ENCODE measurements at regions not wholly inside any gene's neighbourhood (a gene's known extent, or its start where the extent isn't known, plus 50 kb on each side); places are given as distances from the start of the nearest gene placed in this dataset.

DNA sequence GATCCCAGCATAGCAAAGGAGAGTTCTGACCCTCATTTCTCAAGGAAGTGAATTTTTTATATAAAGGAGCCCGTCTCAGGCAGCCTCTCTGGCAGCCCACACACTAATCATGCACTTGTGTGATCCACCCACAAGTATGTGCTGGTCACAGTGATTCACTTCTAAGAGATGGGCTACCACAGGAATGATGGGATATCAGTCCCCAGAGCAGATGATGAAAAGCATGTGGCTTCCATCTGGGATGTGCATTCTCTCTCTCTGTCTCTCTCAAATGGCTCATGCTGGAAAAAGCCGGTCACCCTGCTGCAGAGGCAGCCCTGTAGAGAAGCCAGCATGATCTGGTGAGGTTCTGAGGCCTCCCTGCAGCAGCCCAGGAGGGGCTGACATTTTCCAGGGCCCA lies 74.2 kb upstream of the ADCY2 start:
- Mint-ChIP-seq H3K27me3 (peaks cover 1% of the 10 kb centered on the region), H3K36me3 (ENCODE audit: low read depth) (no peaks in the 10 kb centered on the region), H3K27ac (no peak overlapping the region), H3K9me3 (no peaks in the 10 kb centered on the region), H3K4me1 (ENCODE audit: low read depth) (no peaks in the 10 kb centered on the region), H3K4me3 (no peak overlapping the region)
- intact Hi-C loops (cut with micrococcal nuclease), result no loop called here
- TF ChIP-seq, protein P1, sequence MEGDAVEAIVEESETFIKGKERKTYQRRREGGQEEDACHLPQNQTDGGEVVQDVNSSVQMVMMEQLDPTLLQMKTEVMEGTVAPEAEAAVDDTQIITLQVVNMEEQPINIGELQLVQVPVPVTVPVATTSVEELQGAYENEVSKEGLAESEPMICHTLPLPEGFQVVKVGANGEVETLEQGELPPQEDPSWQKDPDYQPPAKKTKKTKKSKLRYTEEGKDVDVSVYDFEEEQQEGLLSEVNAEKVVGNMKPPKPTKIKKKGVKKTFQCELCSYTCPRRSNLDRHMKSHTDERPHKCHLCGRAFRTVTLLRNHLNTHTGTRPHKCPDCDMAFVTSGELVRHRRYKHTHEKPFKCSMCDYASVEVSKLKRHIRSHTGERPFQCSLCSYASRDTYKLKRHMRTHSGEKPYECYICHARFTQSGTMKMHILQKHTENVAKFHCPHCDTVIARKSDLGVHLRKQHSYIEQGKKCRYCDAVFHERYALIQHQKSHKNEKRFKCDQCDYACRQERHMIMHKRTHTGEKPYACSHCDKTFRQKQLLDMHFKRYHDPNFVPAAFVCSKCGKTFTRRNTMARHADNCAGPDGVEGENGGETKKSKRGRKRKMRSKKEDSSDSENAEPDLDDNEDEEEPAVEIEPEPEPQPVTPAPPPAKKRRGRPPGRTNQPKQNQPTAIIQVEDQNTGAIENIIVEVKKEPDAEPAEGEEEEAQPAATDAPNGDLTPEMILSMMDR (IDR thresholded peaks at IDR 0.05), result no peak
- ChIA-PET POLR2A (no interaction called here), CTCF (no interaction called here)
- ATAC-seq (no peak), DNase-seq (no peak)

DNA sequence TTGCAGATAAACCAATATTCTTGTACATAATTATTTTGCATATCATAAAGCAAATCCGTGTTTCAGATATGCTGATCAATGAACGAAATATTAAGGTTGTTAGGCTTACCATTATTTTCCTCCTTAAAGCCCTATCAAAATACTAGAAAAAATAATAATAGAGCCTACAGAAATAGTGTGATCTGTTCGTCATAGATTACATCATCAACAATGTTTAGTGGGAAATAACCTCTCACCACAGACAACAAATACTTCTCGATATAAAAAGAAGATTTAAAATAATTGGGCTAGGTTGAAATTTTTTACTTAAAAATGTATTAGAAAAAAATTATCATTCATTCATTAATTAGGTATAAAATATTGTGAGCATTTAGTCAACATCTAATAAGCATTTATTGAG lies 71.0 kb upstream of the ADCY2 start:
- H3K9me3 Mint-ChIP-seq, result no peaks in the 10 kb centered on the region
- H3K27me3 Mint-ChIP-seq, result peaks cover 1% of the 10 kb centered on the region
- no peak overlapping the region for H3K4me3 Mint-ChIP-seq

DNA sequence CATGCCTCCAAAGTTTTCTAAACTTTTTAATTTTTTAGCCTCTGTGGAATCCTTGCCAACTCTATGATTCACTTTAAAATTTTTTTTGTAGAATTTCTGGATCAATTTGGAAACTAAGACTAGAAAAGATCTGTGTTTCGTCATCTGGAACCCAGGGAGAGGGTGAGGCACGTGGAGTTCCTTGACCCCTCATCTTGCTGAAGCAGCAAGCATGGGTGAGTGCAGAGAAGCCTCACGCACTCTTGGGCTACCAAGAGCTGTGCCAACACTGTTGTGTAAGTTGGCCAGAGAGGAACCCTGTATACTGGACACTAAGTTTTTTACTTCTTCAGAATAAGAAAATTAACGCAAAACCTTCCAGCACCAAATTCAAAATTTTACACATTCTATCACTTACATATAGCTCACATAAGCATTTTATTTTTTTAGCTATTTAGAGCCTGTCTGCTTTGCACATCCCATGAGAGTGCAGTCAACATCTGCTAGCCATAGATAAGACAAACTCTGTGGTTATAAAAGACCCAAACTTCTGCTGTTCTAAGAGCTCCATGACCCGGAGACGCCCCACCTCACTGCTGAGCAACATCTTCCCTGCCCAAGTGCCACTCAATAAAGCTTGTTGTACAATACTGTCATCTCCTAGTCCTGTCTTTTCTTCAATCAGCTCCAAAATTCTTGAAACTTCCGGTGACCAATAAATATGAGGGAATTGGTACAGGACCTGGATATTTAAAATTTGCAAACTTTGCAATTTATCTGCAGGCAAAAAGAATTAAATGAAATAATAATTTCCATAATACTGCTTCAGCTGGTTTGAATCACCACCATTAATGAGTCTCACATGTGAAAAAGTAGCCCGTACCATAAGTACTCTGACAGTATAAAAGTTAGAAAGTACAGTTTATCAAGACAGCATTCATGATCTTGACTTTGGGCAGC lies 69.7 kb upstream of the ADCY2 start:
- DNase-seq (no peak), ATAC-seq (no peak)

More for the DNA sequence above, 71.0 kb upstream of the ADCY2 start:
- Mint-ChIP-seq H3K27ac (no peak overlapping the region), H3K4me1 (ENCODE audit: low read depth) (no peaks in the 10 kb centered on the region), H3K36me3 (ENCODE audit: low read depth) (no peaks in the 10 kb centered on the region)
- no peak for DNase-seq
- intact Hi-C loops (cut with micrococcal nuclease), result no loop called here
- ChIA-PET POLR2A (no interaction called here), CTCF (no interaction called here)
- TF ChIP-seq, protein P1 (IDR thresholded peaks at IDR 0.05), result no peak
- ATAC-seq, result no peak

GRCh38 chr5:7329141-7329540 lies 66.8 kb upstream of the ADCY2 start:
- intact Hi-C loops (cut with micrococcal nuclease), result no loop called here
- peaks cover under 1% of the 10 kb centered on the region for H3K27me3 Mint-ChIP-seq
- no peaks in the 10 kb centered on the region for H3K36me3 Mint-ChIP-seq (ENCODE audit: low read depth)
- no peak overlapping the region for H3K27ac Mint-ChIP-seq
- POLR2A ChIA-PET, result no interaction called here
- no peaks in the 10 kb centered on the region for H3K9me3 Mint-ChIP-seq
- no peak for DNase-seq
- H3K4me1 Mint-ChIP-seq (ENCODE audit: low read depth), result no peaks in the 10 kb centered on the region
- no peak for ATAC-seq
- no peak overlapping the region for H3K4me3 Mint-ChIP-seq
- CTCF ChIA-PET, result no interaction called here
- TF ChIP-seq, protein P1 (IDR thresholded peaks at IDR 0.05), result no peak

More for the DNA sequence above, 69.7 kb upstream of the ADCY2 start:
- H3K27me3 Mint-ChIP-seq, result peaks cover 1% of the 10 kb centered on the region
- TF ChIP-seq, protein P1 (IDR thresholded peaks at IDR 0.05), result no peak
- H3K27ac Mint-ChIP-seq, result no peak overlapping the region
- H3K4me1 Mint-ChIP-seq (ENCODE audit: low read depth), result no peaks in the 10 kb centered on the region
- ChIA-PET POLR2A (no interaction called here), CTCF (no interaction called here)
- H3K36me3 Mint-ChIP-seq (ENCODE audit: low read depth), result no peaks in the 10 kb centered on the region
- H3K4me3 Mint-ChIP-seq, result no peak overlapping the region
- no peaks in the 10 kb centered on the region for H3K9me3 Mint-ChIP-seq
- intact Hi-C loops (cut with micrococcal nuclease), result no loop called here

DNA sequence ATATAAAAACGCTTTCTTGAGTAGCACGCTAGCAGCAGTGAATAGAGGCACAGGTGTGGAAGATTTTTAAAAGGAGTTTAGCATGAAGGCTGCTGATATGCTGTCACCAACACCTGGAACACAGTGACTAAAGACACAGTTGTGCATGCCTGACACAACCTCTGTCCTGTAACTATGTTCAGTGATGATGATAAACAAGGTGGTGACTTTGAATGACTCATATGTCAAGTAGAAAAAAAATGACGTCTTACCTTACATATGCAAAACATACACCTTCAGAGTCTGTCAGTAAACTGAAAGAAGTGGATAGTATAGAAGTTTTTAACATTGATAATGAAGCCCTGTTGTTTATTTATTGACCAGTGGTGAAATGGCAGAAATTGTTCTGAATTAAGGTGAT lies 66.2 kb upstream of the ADCY2 start:
- H3K9me3 Mint-ChIP-seq, result no peaks in the 10 kb centered on the region
- POLR2A ChIA-PET, result no interaction called here
- TF ChIP-seq, protein P1 (IDR thresholded peaks at IDR 0.05), result no peak
- intact Hi-C loops (cut with micrococcal nuclease), result no loop called here
- no peaks in the 10 kb centered on the region for H3K36me3 Mint-ChIP-seq (ENCODE audit: low read depth)
- DNase-seq, result no peak
- no peaks in the 10 kb centered on the region for H3K27me3 Mint-ChIP-seq
- no peaks in the 10 kb centered on the region for H3K4me1 Mint-ChIP-seq (ENCODE audit: low read depth)
- no peak overlapping the region for H3K4me3 Mint-ChIP-seq
- ATAC-seq, result no peak
- H3K27ac Mint-ChIP-seq, result no peak overlapping the region
- CTCF ChIA-PET, result no interaction called here

Measured in activated CD8-positive, alpha-beta T cell treated with anti-CD3 and anti-CD28 coated beads for 36 hours (primary cell).